OCI-LY7 (cell line): ENCODE measurements at regions not wholly inside any gene's neighbourhood (a gene's known extent, or its start where the extent isn't known, plus 50 kb on each side); places are given as distances from the start of the nearest gene placed in this dataset.

Experiments
- BruUV-seq: library from RNA; stranded (reverse); fragments of 400-500 nt; replicated peaks from 2 replicates; lab custom pipeline; 2021; lab: Mats Ljungman, UMichigan
- CTCF ChIA-PET: fragments of 300-600 bp; sonication (Branson Sonifier 250); formaldehyde crosslinking; loops from one replicate; lab custom pipeline; 2022; ENCODE audit warnings: antibody characterized with exemption; ENCODE audit not compliant: unreplicated experiment; lab: Charles Lee
- POLR2A ChIA-PET: fragments of 300-600 bp; sonication (Branson Sonifier 250); formaldehyde crosslinking; loops from one replicate; lab custom pipeline; 2022; ENCODE audit warnings: antibody characterized with exemption; lab: Charles Lee
- DNase-seq: peaks from one replicate; pipeline ENCODE4 v3.0.0-alpha.2; 2015; ENCODE audit warnings: low spot score
- H2AFZ ChIP-seq: fragments of 200-600 bp; sonication (generic), shearing (Covaris generic); 2 replicates; pipeline ENCODE4 v1.6.1; 2014; ENCODE audit warnings: mild to moderate bottlenecking, antibody characterized with exemption, low read length, moderate library complexity
- H3K27ac ChIP-seq: fragments of 200-600 bp; sonication (generic); 2 replicates; pipeline ENCODE4 v1.5.1; 2014; ENCODE audit warnings: mixed run types, low read depth, mild to moderate bottlenecking, moderate library complexity, low read length, inconsistent platforms; ENCODE audit not compliant: poor library complexity, severe bottlenecking
- H3K36me3 ChIP-seq: fragments of 200-600 bp; sonication (generic); 2 replicates; pipeline ENCODE4 v1.6.1; 2014; ENCODE audit warnings: mild to moderate bottlenecking, antibody characterized with exemption, low read length, moderate library complexity, mixed read lengths; ENCODE audit not compliant: insufficient read depth
- H3K4me1 ChIP-seq: fragments of 200-600 bp; sonication (generic); 2 replicates; pipeline ENCODE4 v1.5.1; 2014; ENCODE audit warnings: mild to moderate bottlenecking, low read length; ENCODE audit not compliant: insufficient read depth, poor library complexity, severe bottlenecking
- H3K4me2 ChIP-seq: fragments of 200-600 bp; sonication (generic); 2 replicates; pipeline ENCODE4 v1.6.1; 2014; ENCODE audit warnings: mild to moderate bottlenecking, low read length
- H3K4me3 ChIP-seq: fragments of 200-600 bp; sonication (generic); 2 replicates; pipeline ENCODE4 v1.5.1; 2014; ENCODE audit warnings: mild to moderate bottlenecking, low read depth, low read length; ENCODE audit not compliant: poor library complexity, severe bottlenecking
- H3K79me2 ChIP-seq: fragments of 200-600 bp; sonication (generic); 2 replicates; pipeline ENCODE4 v1.6.1; 2016; ENCODE audit warnings: low read depth, mild to moderate bottlenecking, low read length, moderate library complexity, mixed read lengths; ENCODE audit not compliant: insufficient read depth
- H3K9me2 ChIP-seq: fragments of 200-600 bp; sonication (generic); 2 replicates; pipeline ENCODE4 v1.6.1; 2016; ENCODE audit warnings: mild to moderate bottlenecking, low read length, mixed read lengths; ENCODE audit not compliant: insufficient read depth
- H3K9me3 ChIP-seq: fragments of 200-600 bp; sonication (generic); 2 replicates; pipeline ENCODE4 v1.6.1; 2014; ENCODE audit warnings: mild to moderate bottlenecking, mixed run types, low read length, mixed read lengths
- H4K20me1 ChIP-seq: fragments of 200-600 bp; sonication (generic); 2 replicates; pipeline ENCODE4 v1.6.1; 2014; ENCODE audit warnings: mild to moderate bottlenecking, antibody characterized with exemption, low read length, moderate library complexity, mixed read lengths; ENCODE audit not compliant: insufficient read depth
- CTCF ChIP-seq: fragments of 200-600 bp; sonication (generic); conservative IDR thresholded peaks from 2 replicates; pipeline ENCODE4 v1.5.1; 2014; ENCODE audit warnings: mild to moderate bottlenecking, antibody characterized with exemption, low read length, moderate library complexity, mixed read lengths
- EZH2phosphoT487 ChIP-seq: fragments of 200-600 bp; sonication (generic); IDR thresholded peaks from 2 replicates; pipeline ENCODE4 v1.6.1; 2018; ENCODE audit warnings: low read depth, borderline replicate concordance, mild to moderate bottlenecking, mixed run types, antibody characterized with exemption, low read length, moderate library complexity, mixed read lengths
- intact Hi-C: fragments of 100-400 bp; cut with micrococcal nuclease; formaldehyde crosslinking; loops from one replicate; pipeline ENCODE4 v1.10.0; 2022; ENCODE audit not compliant: unreplicated experiment

GRCh38 chr4:58935332-58935731, 1825.1 kb upstream of the IGFBP7 start:
- DNase-seq: no peak
- H4K20me1 ChIP-seq: no peaks in the 10 kb centered on the region
- no peaks in the 10 kb centered on the region for H3K9me2 ChIP-seq
- no peaks in the 10 kb centered on the region for H3K79me2 ChIP-seq
- H3K9me3 ChIP-seq: 0 out of 2 replicates have a peak, but pooled peaks cover 7% of the 10 kb centered on the region
- ChIA-PET POLR2A (no interaction called here), CTCF (no interaction called here)
- no peak overlapping the region for H2AFZ ChIP-seq
- no peaks in the 10 kb centered on the region for H3K36me3 ChIP-seq
- no peak overlapping the region for H3K27ac ChIP-seq
- H3K4me1 ChIP-seq: no peaks in the 10 kb centered on the region
- H3K4me2 ChIP-seq: no peak overlapping the region
- intact Hi-C loops: no loop called here
- H3K4me3 ChIP-seq: no peak overlapping the region
- no TSS peak for BruUV-seq
- no peak for TF ChIP-seq CTCF

GRCh38 chr4:58936436-58936835, 1826.3 kb upstream of the IGFBP7 start:
- H3K27ac ChIP-seq: no peak overlapping the region
- no peak overlapping the region for H3K4me2 ChIP-seq
- no peaks in the 10 kb centered on the region for H3K79me2 ChIP-seq
- TF ChIP-seq CTCF (no peak), EZH2phosphoT487 (no peak)
- ChIA-PET CTCF (no interaction called here), POLR2A (no interaction called here)
- BruUV-seq: no TSS peak
- no peaks in the 10 kb centered on the region for H3K4me1 ChIP-seq
- no peaks in the 10 kb centered on the region for H3K36me3 ChIP-seq
- DNase-seq: no peak
- H2AFZ ChIP-seq: no peak overlapping the region; the same call in 1 of the 2 replicates
- no peaks in the 10 kb centered on the region for H4K20me1 ChIP-seq
- intact Hi-C loops: no loop called here
- no peak overlapping the region for H3K4me3 ChIP-seq
- H3K9me3 ChIP-seq: 0 out of 2 replicates have a peak, but pooled peaks cover 7% of the 10 kb centered on the region
- H3K9me2 ChIP-seq: no peaks in the 10 kb centered on the region

GRCh38 chr4:58940167-58940566, 1830.0 kb upstream of the IGFBP7 start:
- CTCF ChIA-PET: no interaction called here
- Histone ChIP-seq H3K4me1 (no peaks in the 10 kb centered on the region), H3K4me3 (no peak overlapping the region), H4K20me1 (no peaks in the 10 kb centered on the region), H2AFZ (no peak overlapping the region), H3K4me2 (no peak overlapping the region), H3K79me2 (no peaks in the 10 kb centered on the region), H3K9me3 (0 out of 2 replicates have a peak, but pooled peaks cover 7% of the 10 kb centered on the region), H3K36me3 (no peaks in the 10 kb centered on the region), H3K27ac (no peak overlapping the region), H3K9me2 (no peaks in the 10 kb centered on the region)
- POLR2A ChIA-PET: interaction anchor here (0.7 to 1.4 kb wide), 2 partner anchors 12 to 22 kb away, joined by 3 read pairs; no protein-coding TSS in a partner anchor
- intact Hi-C loops: no loop called here
- no peak for TF ChIP-seq CTCF
- TF ChIP-seq EZH2phosphoT487: no peak
- no TSS peak for BruUV-seq
- DNase-seq: no peak
